Keratinocyte (primary cell): ENCODE measurements at regions not wholly inside any gene's neighbourhood (a gene's known extent, or its start where the extent isn't known, plus 50 kb on each side); places are given as distances from the start of the nearest gene placed in this dataset.

ENCODE experiments used
- DNase-seq: peaks from one replicate; pipeline ENCODE4 v3.0.0-alpha.2; 2011; ENCODE audit warnings: low read depth, missing footprints, low spot score
- FAIRE-seq: peaks from 2 replicates; lab custom pipeline; 2011; peaks lifted over from hg19 to GRCh38; lab: Jason Lieb, UNC
- H2AFZ ChIP-seq: 2 replicates; pipeline ENCODE4 v1.6.0; 2012; ENCODE audit warnings: low read length, control low read depth, inconsistent platforms; ENCODE audit not compliant: control insufficient read depth
- H3K27ac ChIP-seq: 2 replicates; pipeline ENCODE4 v1.5.1; 2011; ENCODE audit warnings: low read length; ENCODE audit not compliant: control insufficient read depth, insufficient read depth
- H3K27me3 ChIP-seq: 3 replicates; pipeline ENCODE4 v1.6.0; 2011; ENCODE audit warnings: low read length; ENCODE audit not compliant: control insufficient read depth, insufficient read depth; ENCODE audit errors: extremely low read depth
- H3K36me3 ChIP-seq, 2 experiments: 2 replicates in 1 of 2; 3 replicates in 1 of 2; pipeline ENCODE4 v1.5.1; 2011; ENCODE audit warnings: low read length in 2 of 2, mild to moderate bottlenecking in 1 of 2; ENCODE audit not compliant: control insufficient read depth in 2 of 2, insufficient read depth in 2 of 2; ENCODE audit errors: extremely low read depth in 1 of 2
- H3K4me1 ChIP-seq: 3 replicates; pipeline ENCODE4 v1.5.1; 2011; ENCODE audit warnings: low read length; ENCODE audit not compliant: control insufficient read depth, insufficient read depth; ENCODE audit errors: extremely low read depth
- H3K4me2 ChIP-seq: 3 replicates; pipeline ENCODE4 v1.6.0; 2011; ENCODE audit warnings: low read depth, low read length; ENCODE audit not compliant: control insufficient read depth, insufficient read depth; ENCODE audit errors: extremely low read depth
- H3K4me3 ChIP-seq, 3 experiments: fragments of 200-600 bp in 1 of 3; sonication (generic) in 1 of 3; 2 replicates in 2 of 3; 3 replicates in 1 of 3; pipeline ENCODE4 v1.5.1; 2011 to 2016; ENCODE audit warnings: low read length in 3 of 3, mild to moderate bottlenecking in 3 of 3, control low read depth in 2 of 3, inconsistent platforms in 1 of 3, low read depth in 1 of 3, mixed read lengths in 1 of 3, mixed run types in 1 of 3, moderate library complexity in 1 of 3; ENCODE audit not compliant: control insufficient read depth in 2 of 3, insufficient read depth in 2 of 3; ENCODE audit errors: extremely low read depth in 1 of 3
- H3K79me2 ChIP-seq: 2 replicates; pipeline ENCODE4 v1.6.0; 2012; ENCODE audit warnings: low read length; ENCODE audit not compliant: control insufficient read depth, insufficient read depth
- H3K9ac ChIP-seq: 3 replicates; pipeline ENCODE4 v1.6.0; 2011; ENCODE audit warnings: low read length; ENCODE audit not compliant: control insufficient read depth, insufficient read depth; ENCODE audit errors: extremely low read depth
- H3K9me1 ChIP-seq: 3 replicates; pipeline ENCODE4 v1.6.0; 2011; ENCODE audit warnings: low read length; ENCODE audit not compliant: control insufficient read depth, insufficient read depth; ENCODE audit errors: extremely low read depth
- H3K9me3 ChIP-seq: 2 replicates; pipeline ENCODE4 v1.5.1; 2012; ENCODE audit warnings: low read depth, low read length; ENCODE audit not compliant: control insufficient read depth
- H4K20me1 ChIP-seq: 3 replicates; pipeline ENCODE4 v1.6.0; 2011; ENCODE audit warnings: low read length; ENCODE audit not compliant: control insufficient read depth, insufficient read depth; ENCODE audit errors: extremely low read depth
- CTCF ChIP-seq, 3 experiments: IDR thresholded peaks in 1 of 3; conservative IDR thresholded peaks in 1 of 3; optimal IDR thresholded peaks in 1 of 3; 2 replicates in 2 of 3; 3 replicates in 1 of 3; pipeline versions ENCODE3 to v1.5.1; 2011; ENCODE audit warnings: low read length in 3 of 3, mild to moderate bottlenecking in 3 of 3, moderate library complexity in 2 of 3, control low read depth in 1 of 3, inconsistent platforms in 1 of 3; ENCODE audit not compliant: insufficient read depth in 2 of 3; ENCODE audit errors: extremely low read depth in 1 of 3
- EZH2 ChIP-seq: IDR thresholded peaks from one replicate; pipeline ENCODE4 v1.6.1; 2012; ENCODE audit warnings: inconsistent platforms, mild to moderate bottlenecking, low read length, moderate library complexity
- dilution Hi-C: fragments of 300-500 bp; cut with MboI; formaldehyde crosslinking; loops from one replicate; pipeline ENCODE4 v1.7.0; 2020; ENCODE audit warnings: low sequenced_read_pairs; ENCODE audit not compliant: extremely low pct_ligation_motif_present

DNA sequence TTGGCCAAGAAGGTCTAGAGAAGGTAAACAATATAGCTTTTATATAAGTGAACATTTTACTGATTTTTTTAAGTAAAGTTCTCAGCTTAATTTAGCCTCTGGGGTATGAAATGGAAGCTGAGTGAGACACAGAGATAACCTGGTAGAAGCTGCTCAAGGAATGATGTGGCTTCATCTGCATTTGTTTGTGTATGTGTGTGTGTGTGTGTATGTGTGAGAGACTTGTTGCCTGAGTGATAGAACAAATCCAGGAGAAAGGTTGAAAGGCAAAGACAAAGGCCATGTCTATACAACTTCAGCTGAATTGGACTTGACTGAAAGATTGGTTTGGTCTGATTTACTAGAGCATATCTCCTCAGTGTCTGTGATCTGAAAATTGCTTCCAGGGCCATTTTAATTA, 63.6 kb downstream of the PCDH7 start:
- Histone ChIP-seq H3K9me3 (no peaks in the 10 kb centered on the region), H3K79me2 (no peaks in the 10 kb centered on the region), H3K36me3 (no peaks in the 10 kb centered on the region), H2AFZ (no peak overlapping the region), H3K9ac (no peak overlapping the region), H3K27me3 (no peaks in the 10 kb centered on the region), H3K4me3 (no peak overlapping the region), H3K27ac (no peak overlapping the region), H3K4me1 (no peaks in the 10 kb centered on the region), H4K20me1 (no peaks in the 10 kb centered on the region), H3K9me1 (no peaks in the 10 kb centered on the region), H3K4me2 (no peak overlapping the region)
- peak; percentile 41 for FAIRE-seq
- dilution Hi-C loops, result no loop called here
- TF ChIP-seq CTCF (optimal IDR thresholded peaks at IDR 0.05 in 1 of 3, IDR thresholded peaks at IDR 0.05 in 1 of 3, conservative IDR thresholded peaks at IDR 0.05 in 1 of 3; ENCODE audit: extremely low read depth in 1 of 3, insufficient read depth in 2 of 3, low read length in 3 of 3) (no peak), EZH2 (no peak)
- DNase-seq, result no peak

- peak overlapping the region; percentile 9 for H3K4me2 ChIP-seq
- H3K36me3 ChIP-seq, result no peaks in the 10 kb centered on the region
- DNase-seq, result no peak
- no peaks in the 10 kb centered on the region for H3K9me3 ChIP-seq
- H3K4me3 ChIP-seq, result no peak overlapping the region
- H3K9me1 ChIP-seq, result no peaks in the 10 kb centered on the region
- H3K27ac ChIP-seq, result no peak overlapping the region
- no peaks in the 10 kb centered on the region for H3K27me3 ChIP-seq
- peak; percentile 34 for FAIRE-seq
- no peak for TF ChIP-seq CTCF (optimal IDR thresholded peaks at IDR 0.05 in 1 of 3, IDR thresholded peaks at IDR 0.05 in 1 of 3, conservative IDR thresholded peaks at IDR 0.05 in 1 of 3; ENCODE audit: extremely low read depth in 1 of 3, insufficient read depth in 2 of 3, low read length in 3 of 3)
- no peak for TF ChIP-seq EZH2
- H3K79me2 ChIP-seq, result no peaks in the 10 kb centered on the region
- H2AFZ ChIP-seq, result no peak overlapping the region
- H4K20me1 ChIP-seq, result no peaks in the 10 kb centered on the region
- no peak overlapping the region for H3K9ac ChIP-seq
- dilution Hi-C loops, result no loop called here
- H3K4me1 ChIP-seq, result peaks cover 4% of the 10 kb centered on the region
Observed at GRCh38 chr4:30789219-30789671, 69.1 kb downstream of the PCDH7 start.
